ENCODE measurements at regions not wholly inside any gene's neighbourhood (a gene's known extent, or its start where the extent isn't known, plus 50 kb on each side); places are given as distances from the start of the nearest gene placed in this dataset.
"Not testable (repeated sequence)": the region's sequence is repeated elsewhere in the genome, so short reads cannot be mapped to it uniquely, and the experiment has no call there.

GRCh38 chr14:106120101-106120500 lies 593.7 kb downstream of the TMEM121 start:
- no peak for DNase-seq

DNA sequence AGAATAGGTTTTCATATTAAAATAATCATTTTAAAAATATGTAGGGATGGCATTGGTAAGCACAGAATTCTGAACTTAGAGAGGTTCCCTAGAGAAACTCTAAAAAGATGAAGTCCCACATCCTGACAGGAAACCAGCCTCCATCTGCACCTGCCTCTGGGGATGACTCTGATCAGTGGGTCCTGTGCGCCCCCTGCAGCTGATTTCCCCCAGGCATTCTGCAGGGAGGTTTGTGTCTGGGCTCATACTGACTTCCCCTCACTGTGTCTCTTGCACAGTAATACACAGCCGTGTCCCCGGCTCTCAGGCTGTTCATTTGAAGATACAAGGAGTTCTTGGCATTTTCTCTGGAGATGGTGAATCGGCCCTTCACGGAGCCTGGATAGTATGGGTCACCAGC lies 602.9 kb downstream of the TMEM121 start:
- no peak for DNase-seq

- DNase-seq, result not testable (repeated sequence)
These were observed 603.7 kb downstream of the TMEM121 start for GRCh38 chr14:106129904-106130661.

DNA sequence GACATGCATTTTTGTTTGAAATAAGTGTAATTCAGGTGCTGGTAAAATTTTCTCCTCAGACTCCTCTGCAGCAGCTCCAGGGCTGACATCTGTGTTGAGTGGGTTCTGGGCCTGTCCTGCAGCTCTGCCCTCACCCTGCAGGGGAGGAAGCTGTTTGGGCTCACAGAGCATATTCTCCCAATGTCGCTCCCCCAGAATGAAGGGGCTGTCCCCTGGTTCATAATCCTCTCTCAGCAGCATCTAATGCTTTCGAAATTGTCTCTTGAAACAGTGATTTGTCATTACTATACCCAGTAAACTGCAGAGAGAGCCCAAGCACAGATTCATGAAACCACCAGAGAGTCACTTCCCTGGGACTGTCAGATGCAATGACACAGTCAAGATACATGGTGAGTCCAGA lies 606.7 kb downstream of the TMEM121 start:
- DNase-seq, result not testable (repeated sequence)

- DNase-seq, result no peak
These were observed 608.5 kb downstream of the TMEM121 start for GRCh38 chr14:106134886-106135285.

- no peak for DNase-seq
These were observed 615.1 kb downstream of the TMEM121 start for GRCh38 chr14:106141242-106142220.

DNA sequence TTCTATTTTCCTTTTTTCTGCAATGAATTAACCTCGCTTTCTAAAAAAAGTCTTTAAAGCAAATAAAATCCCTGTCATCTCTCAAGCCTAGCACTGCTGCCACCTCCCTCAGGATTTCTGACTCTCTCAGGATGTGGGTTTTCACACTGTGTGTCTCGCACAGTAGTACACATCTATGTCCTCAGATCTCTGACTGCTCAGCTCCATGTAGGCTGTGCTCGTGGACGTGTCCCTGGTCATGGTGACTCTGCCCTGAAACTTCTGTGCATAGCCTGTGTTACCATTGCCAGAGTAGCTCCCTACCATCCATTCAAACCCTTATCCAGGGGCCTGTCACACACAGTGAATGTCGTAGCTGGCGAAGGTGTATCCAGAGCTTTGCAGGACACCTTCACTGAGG lies 619.3 kb downstream of the TMEM121 start:
- DNase-seq, result not testable (repeated sequence)

- DNase-seq, result not testable (repeated sequence)
These were observed 627.1 kb downstream of the TMEM121 start for GRCh38 chr14:106153362-106153955.

DNA sequence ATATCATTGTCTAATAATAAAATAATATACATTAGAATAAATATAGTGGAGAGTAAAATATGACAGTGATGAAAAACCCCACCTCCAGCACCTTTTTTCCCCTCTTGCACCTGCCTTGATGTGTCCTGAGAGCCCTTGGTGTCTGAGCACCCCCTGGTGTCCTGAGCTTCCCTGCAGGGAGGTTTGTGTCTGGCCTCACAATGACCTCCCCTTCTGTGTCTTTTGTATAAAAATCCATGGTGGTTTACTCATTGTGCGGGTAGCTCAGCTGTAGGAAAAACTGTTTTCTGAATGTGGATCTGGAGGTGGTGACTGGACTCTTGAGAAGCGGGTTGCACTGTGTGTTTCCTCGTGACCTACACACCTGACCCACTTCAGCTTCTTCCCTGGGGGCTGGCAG lies 636.9 kb downstream of the TMEM121 start:
- no peak for DNase-seq

DNA sequence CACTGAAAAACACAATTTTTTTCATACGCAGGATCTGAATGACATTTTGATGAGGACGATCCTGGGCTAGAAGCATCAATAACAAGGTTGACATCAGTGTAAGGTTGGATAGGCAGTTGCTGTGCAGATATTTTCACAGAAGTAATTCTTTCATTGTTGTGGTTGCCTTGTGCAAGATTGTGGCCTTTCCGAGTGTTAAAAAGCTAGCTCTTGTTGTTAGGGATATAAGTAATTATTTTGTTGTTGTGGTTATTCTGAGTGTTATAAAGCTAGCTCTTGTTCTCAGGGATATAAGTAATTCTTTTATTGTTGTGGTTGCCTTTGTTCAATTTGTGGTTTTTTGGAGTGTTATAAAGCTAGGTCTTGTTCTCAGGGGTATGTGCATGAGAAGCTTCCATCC lies 637.4 kb downstream of the TMEM121 start:
- not testable (repeated sequence) for DNase-seq

- no peak for DNase-seq
These were observed 639.8 kb downstream of the TMEM121 start for GRCh38 chr14:106166232-106166631.

- no peak for DNase-seq
These were observed 640.3 kb downstream of the TMEM121 start for GRCh38 chr14:106166650-106167204.

DNA sequence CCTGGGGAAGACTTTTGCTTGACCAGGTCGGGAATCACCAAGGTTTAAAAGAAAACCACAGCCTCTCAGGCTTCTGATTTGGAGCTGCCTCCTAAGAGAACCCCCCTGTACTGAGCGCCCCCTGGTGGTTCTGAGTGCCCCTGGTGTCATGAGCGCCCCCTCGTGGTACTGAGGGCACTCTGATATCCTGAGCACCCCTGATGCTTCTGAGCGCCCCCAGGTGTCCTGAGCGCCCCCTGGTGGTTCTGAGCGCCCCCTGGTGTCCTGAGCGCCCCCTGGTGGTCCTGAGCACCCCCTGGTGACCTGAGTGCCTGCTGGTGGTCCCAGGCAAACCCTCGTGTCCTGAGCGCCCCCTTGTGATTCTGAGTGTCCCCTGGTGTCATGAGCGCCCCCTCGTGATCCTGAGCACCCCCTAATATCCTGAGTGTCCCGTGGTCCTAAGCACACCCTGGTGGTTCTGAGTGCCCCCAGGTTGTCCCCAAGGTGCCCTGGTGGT lies 643.8 kb downstream of the TMEM121 start:
- not testable (repeated sequence) for DNase-seq

- no peak for DNase-seq
These were observed 647.8 kb downstream of the TMEM121 start for GRCh38 chr14:106174206-106174605.

GRCh38 chr14:106177266-106178246 lies 651.2 kb downstream of the TMEM121 start:
- not testable (repeated sequence) for DNase-seq

DNA sequence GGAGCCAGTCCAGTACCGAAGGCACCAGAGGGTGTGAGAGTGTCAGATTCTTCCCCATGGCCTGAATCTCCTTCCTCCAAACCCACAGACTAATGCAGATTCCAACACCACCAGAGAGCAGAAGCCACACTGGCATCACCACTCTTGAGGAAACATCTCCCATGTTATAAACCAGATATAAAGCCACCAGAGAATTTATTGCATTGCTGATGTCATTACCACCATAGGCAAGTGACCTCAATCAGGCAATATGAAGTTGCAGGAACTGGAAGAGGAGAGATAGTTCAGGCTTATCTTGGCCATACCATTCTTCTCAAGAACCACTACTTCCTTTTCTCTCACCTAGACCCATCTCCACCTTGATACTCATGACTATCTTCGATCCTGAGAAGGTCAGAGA lies 653.4 kb downstream of the TMEM121 start:
- DNase-seq, result no peak

DNA sequence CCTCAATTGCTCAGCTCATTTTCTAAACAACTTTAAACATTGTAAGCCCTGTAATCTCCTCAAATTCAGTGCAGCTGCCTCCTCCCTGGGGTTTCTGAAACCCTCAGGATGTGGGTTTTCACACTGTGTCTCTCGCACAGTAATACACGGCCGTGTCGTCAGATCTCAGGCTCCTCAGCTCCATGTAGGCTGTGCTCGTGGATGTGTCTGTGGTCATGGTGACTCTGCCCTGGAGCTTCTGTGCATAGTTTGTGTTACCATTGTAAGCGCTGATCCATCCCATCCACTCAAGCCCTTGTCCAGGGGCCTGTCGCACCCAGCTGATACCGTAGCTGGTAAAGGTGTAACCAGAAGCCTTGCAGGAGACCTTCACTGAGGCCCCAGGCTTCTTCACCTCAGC lies 658.4 kb downstream of the TMEM121 start:
- not testable (repeated sequence) for DNase-seq

- DNase-seq, result not testable (repeated sequence)
These were observed 658.9 kb downstream of the TMEM121 start for GRCh38 chr14:106185174-106185836.

- no peak for DNase-seq
These were observed 659.5 kb downstream of the TMEM121 start for GRCh38 chr14:106185837-106186233.

DNA sequence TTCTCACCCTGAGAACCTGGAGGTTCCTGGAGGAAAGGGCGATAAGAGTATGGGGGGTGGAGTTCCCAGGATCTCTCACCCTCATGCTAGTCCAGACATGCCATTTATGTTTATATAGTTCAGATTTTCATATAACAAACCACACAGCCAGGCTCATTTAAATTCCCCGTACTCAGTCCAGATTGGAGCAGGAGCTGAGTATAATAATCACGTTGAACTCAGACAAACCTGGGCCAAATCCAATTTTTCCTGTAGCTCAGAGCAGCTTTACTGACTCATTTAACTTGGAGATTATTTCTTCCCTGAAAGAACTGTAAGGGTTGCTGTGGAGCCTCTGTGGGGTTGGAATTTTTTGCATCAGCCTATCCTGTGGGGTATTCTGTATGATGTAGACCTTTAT lies 660.8 kb downstream of the TMEM121 start:
- DNase-seq, result no peak

- not testable (repeated sequence) for DNase-seq
These were observed 666.3 kb downstream of the TMEM121 start for GRCh38 chr14:106192701-106193100.
